ENCODE measurements at regions not wholly inside any gene's neighbourhood (a gene's known extent, or its start where the extent isn't known, plus 50 kb on each side); places are given as distances from the start of the nearest gene placed in this dataset.

- no peaks in the 10 kb centered on the region for H3K9me2 ChIP-seq (ENCODE audit: insufficient read depth, low read length)
- H3F3A ChIP-seq (ENCODE audit: insufficient read depth, low read length, poor library complexity, severe bottlenecking), result no peaks in the 10 kb centered on the region
- TF ChIP-seq EP300 (conservative IDR thresholded peaks at IDR 0.05; ENCODE audit: poor library complexity, severe bottlenecking) (no peak), SMC3 (conservative IDR thresholded peaks at IDR 0.05; ENCODE audit: poor library complexity) (no peak), EZH2 (IDR thresholded peaks at IDR 0.05; ENCODE audit: borderline replicate concordance, insufficient read depth, low read length, poor library complexity, severe bottlenecking) (no peak), POLR2AphosphoS5 (IDR thresholded peaks at IDR 0.05) (no peak), RAD21 (conservative IDR thresholded peaks at IDR 0.05) (no peak), MXI1 (conservative IDR thresholded peaks at IDR 0.05; ENCODE audit: poor library complexity, severe bottlenecking) (no peak), TAF1 (IDR thresholded peaks at IDR 0.05; ENCODE audit: low read depth) (no peak)
- TF ChIP-seq, protein P1, sequence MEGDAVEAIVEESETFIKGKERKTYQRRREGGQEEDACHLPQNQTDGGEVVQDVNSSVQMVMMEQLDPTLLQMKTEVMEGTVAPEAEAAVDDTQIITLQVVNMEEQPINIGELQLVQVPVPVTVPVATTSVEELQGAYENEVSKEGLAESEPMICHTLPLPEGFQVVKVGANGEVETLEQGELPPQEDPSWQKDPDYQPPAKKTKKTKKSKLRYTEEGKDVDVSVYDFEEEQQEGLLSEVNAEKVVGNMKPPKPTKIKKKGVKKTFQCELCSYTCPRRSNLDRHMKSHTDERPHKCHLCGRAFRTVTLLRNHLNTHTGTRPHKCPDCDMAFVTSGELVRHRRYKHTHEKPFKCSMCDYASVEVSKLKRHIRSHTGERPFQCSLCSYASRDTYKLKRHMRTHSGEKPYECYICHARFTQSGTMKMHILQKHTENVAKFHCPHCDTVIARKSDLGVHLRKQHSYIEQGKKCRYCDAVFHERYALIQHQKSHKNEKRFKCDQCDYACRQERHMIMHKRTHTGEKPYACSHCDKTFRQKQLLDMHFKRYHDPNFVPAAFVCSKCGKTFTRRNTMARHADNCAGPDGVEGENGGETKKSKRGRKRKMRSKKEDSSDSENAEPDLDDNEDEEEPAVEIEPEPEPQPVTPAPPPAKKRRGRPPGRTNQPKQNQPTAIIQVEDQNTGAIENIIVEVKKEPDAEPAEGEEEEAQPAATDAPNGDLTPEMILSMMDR (IDR thresholded peaks at IDR 0.05; ENCODE audit: poor library complexity, severe bottlenecking), result no peak
- TF ChIP-seq, protein P2, sequence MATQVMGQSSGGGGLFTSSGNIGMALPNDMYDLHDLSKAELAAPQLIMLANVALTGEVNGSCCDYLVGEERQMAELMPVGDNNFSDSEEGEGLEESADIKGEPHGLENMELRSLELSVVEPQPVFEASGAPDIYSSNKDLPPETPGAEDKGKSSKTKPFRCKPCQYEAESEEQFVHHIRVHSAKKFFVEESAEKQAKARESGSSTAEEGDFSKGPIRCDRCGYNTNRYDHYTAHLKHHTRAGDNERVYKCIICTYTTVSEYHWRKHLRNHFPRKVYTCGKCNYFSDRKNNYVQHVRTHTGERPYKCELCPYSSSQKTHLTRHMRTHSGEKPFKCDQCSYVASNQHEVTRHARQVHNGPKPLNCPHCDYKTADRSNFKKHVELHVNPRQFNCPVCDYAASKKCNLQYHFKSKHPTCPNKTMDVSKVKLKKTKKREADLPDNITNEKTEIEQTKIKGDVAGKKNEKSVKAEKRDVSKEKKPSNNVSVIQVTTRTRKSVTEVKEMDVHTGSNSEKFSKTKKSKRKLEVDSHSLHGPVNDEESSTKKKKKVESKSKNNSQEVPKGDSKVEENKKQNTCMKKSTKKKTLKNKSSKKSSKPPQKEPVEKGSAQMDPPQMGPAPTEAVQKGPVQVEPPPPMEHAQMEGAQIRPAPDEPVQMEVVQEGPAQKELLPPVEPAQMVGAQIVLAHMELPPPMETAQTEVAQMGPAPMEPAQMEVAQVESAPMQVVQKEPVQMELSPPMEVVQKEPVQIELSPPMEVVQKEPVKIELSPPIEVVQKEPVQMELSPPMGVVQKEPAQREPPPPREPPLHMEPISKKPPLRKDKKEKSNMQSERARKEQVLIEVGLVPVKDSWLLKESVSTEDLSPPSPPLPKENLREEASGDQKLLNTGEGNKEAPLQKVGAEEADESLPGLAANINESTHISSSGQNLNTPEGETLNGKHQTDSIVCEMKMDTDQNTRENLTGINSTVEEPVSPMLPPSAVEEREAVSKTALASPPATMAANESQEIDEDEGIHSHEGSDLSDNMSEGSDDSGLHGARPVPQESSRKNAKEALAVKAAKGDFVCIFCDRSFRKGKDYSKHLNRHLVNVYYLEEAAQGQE (IDR thresholded peaks at IDR 0.05; ENCODE audit: borderline replicate concordance), result no peak
- H3K36me3 ChIP-seq (ENCODE audit: insufficient read depth, low read length), result no peaks in the 10 kb centered on the region
- no peaks in the 10 kb centered on the region for H3K9me3 ChIP-seq (ENCODE audit: low read length)
- no peak overlapping the region for H2AFZ ChIP-seq (ENCODE audit: low read depth, low read length)
- no peak overlapping the region for H3K4me2 ChIP-seq (ENCODE audit: low read length)
- no peaks in the 10 kb centered on the region for H4K20me1 ChIP-seq (ENCODE audit: insufficient read depth)
- H3K27me3 ChIP-seq (ENCODE audit: insufficient read depth, low read depth, low read length), result no peaks in the 10 kb centered on the region
- no peak overlapping the region for H3K4me3 ChIP-seq (ENCODE audit: low read length)
- H3K27ac ChIP-seq (ENCODE audit: low read length), result no peak overlapping the region
- H3K79me2 ChIP-seq (replicated peaks; ENCODE audit: insufficient read depth, low read length), result no peaks in the 10 kb centered on the region
- H3K9ac ChIP-seq (ENCODE audit: low read length), result no peak overlapping the region
These were observed 256.6 kb upstream of the NT5C1B start for GRCh38 chr2:18845854-18846445.

- Histone ChIP-seq H3K9me3 (ENCODE audit: low read length) (no peaks in the 10 kb centered on the region), H4K20me1 (ENCODE audit: insufficient read depth) (no peaks in the 10 kb centered on the region), H3K79me2 (replicated peaks; ENCODE audit: insufficient read depth, low read length) (no peaks in the 10 kb centered on the region), H3K27me3 (ENCODE audit: insufficient read depth, low read depth, low read length) (no peaks in the 10 kb centered on the region), H3K27ac (ENCODE audit: low read length) (no peak overlapping the region), H3K4me3 (ENCODE audit: low read length) (no peak overlapping the region), H3K9me2 (ENCODE audit: insufficient read depth, low read length) (no peaks in the 10 kb centered on the region), H3F3A (ENCODE audit: insufficient read depth, low read length, poor library complexity, severe bottlenecking) (no peaks in the 10 kb centered on the region), H3K36me3 (ENCODE audit: insufficient read depth, low read length) (no peaks in the 10 kb centered on the region), H3K4me2 (ENCODE audit: low read length) (no peak overlapping the region), H3K9ac (ENCODE audit: low read length) (no peak overlapping the region), H2AFZ (ENCODE audit: low read depth, low read length) (no peak overlapping the region)
- TF ChIP-seq RAD21 (conservative IDR thresholded peaks at IDR 0.05) (no peak), EZH2 (IDR thresholded peaks at IDR 0.05; ENCODE audit: borderline replicate concordance, insufficient read depth, low read length, poor library complexity, severe bottlenecking) (no peak), MXI1 (conservative IDR thresholded peaks at IDR 0.05; ENCODE audit: poor library complexity, severe bottlenecking) (no peak), SMC3 (conservative IDR thresholded peaks at IDR 0.05; ENCODE audit: poor library complexity) (no peak), POLR2AphosphoS5 (IDR thresholded peaks at IDR 0.05) (no peak), TAF1 (IDR thresholded peaks at IDR 0.05; ENCODE audit: low read depth) (no peak), EP300 (conservative IDR thresholded peaks at IDR 0.05; ENCODE audit: poor library complexity, severe bottlenecking) (no peak)
- TF ChIP-seq, protein P1 (IDR thresholded peaks at IDR 0.05; ENCODE audit: poor library complexity, severe bottlenecking), result no peak
- TF ChIP-seq, protein P2 (IDR thresholded peaks at IDR 0.05; ENCODE audit: borderline replicate concordance), result no peak
These were observed 253.5 kb upstream of the NT5C1B start for GRCh38 chr2:18842836-18843235.

All from neural cell (in vitro differentiated cells).